Lower lobe of right lung (tissue), 2 donors: ENCODE measurements at regions not wholly inside any gene's neighbourhood (a gene's known extent, or its start where the extent isn't known, plus 50 kb on each side); places are given as distances from the start of the nearest gene placed in this dataset.

Experiments used
- ATAC-seq, 2 donors: fragments of 200-7000 bp; cut with Tn5 transposase; one replicate each; pipeline ENCODE4 v1.9.1; 2020 to 2022; ENCODE audit warnings: mild to moderate bottlenecking in 2 of 2, moderate library complexity in 2 of 2
- DNase-seq: peaks from one replicate; pipeline ENCODE4 v3.0.0-alpha.2; 2020
- H3K27ac ChIP-seq: fragments of 200-600 bp; one replicate; pipeline ENCODE4 v1.8.0; 2022
- H3K27me3 ChIP-seq: fragments of 200-600 bp; one replicate; pipeline ENCODE4 v1.8.0; 2022; ENCODE audit warnings: low read depth
- H3K36me3 ChIP-seq: fragments of 200-600 bp; one replicate; pipeline ENCODE4 v1.8.0; 2022; ENCODE audit warnings: mild to moderate bottlenecking
- H3K4me1 ChIP-seq: fragments of 200-600 bp; one replicate; pipeline ENCODE4 v1.8.0; 2022
- H3K4me3 ChIP-seq: fragments of 200-600 bp; one replicate; pipeline ENCODE4 v1.8.0; 2022; ENCODE audit warnings: mild to moderate bottlenecking
- H3K9me3 ChIP-seq: fragments of 200-600 bp; one replicate; pipeline ENCODE4 v1.8.0; 2022
- intact Hi-C: fragments of 100-400 bp; cut with DNase I; formaldehyde crosslinking; loops from one replicate; pipeline ENCODE4 v1.11.0; 2022
- TF ChIP-seq, protein P1 (sequence below): fragments of 200-600 bp; IDR thresholded peaks from one replicate; pipeline ENCODE4 v1.8.0; 2022; ENCODE audit warnings: antibody characterized with exemption, mild to moderate bottlenecking
- donor health status: DM: no; HTN: yes; CAD: no; lungs with severe emphysema.

DNA sequence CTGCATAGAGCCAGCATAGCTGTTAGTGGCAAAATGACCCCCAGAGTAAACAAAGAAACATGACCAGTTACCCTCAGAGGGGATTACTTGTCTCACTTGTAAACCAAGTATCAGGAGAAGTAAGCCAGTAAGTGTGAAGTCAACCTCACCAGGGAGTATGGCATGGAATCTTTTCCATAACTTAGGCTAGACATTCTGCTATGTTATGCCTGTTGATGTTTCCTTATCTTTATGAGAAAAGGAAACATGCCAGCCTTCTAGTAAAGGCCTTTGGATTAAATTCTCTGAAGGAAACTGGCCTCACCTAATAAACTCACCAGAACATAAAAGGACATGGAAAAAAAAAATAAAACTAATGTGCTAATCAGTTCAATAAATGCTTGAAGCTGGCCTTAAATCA is 87.7 kb downstream of the SEM1 start:
- no peak for ATAC-seq

DNA sequence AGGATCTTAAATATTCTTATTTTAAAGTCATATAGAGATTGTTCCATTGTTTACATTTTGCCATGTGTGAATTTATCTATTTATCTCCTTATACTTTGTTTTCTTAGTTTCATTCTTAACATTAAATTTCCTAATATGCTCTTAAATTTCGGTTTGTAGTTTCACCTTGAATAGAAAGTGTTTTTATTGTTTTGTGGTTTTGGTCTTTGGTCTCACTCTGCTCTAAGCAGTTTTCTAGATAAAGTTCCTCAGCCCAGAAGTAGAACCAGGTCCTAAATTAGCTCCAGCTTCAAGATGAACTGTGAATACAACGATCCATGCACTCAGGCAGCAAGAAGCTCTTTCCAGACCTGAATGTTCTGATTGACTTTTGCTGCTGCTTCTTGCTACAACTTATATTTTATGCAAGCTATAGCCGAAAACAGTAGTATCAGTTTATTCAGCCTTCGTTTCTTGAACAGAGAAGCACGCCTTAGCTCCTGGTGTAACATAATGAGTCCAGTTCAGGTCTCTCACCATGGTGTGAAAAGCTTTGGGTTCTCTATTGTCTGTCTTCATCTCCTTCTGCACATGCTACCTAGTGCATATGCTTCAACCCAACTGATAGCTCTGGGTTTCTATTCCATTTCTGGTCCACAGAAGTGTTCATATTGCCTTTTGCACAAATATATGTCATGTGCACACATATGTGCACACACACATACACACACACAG is 95.3 kb downstream of the SEM1 start:
- H3K4me1 ChIP-seq: no peaks in the 10 kb centered on the region
- H3K27ac ChIP-seq: no peak overlapping the region
- intact Hi-C loops: no loop called here
- H3K9me3 ChIP-seq: peaks cover 5% of the 10 kb centered on the region
- DNase-seq (no peak), ATAC-seq (no peak)
- TF ChIP-seq, protein P1, sequence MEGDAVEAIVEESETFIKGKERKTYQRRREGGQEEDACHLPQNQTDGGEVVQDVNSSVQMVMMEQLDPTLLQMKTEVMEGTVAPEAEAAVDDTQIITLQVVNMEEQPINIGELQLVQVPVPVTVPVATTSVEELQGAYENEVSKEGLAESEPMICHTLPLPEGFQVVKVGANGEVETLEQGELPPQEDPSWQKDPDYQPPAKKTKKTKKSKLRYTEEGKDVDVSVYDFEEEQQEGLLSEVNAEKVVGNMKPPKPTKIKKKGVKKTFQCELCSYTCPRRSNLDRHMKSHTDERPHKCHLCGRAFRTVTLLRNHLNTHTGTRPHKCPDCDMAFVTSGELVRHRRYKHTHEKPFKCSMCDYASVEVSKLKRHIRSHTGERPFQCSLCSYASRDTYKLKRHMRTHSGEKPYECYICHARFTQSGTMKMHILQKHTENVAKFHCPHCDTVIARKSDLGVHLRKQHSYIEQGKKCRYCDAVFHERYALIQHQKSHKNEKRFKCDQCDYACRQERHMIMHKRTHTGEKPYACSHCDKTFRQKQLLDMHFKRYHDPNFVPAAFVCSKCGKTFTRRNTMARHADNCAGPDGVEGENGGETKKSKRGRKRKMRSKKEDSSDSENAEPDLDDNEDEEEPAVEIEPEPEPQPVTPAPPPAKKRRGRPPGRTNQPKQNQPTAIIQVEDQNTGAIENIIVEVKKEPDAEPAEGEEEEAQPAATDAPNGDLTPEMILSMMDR: no peak
- H3K36me3 ChIP-seq: no peaks in the 10 kb centered on the region
- H3K27me3 ChIP-seq: no peaks in the 10 kb centered on the region
- no peak overlapping the region for H3K4me3 ChIP-seq

More for the DNA sequence above, 87.7 kb downstream of the SEM1 start:
- TF ChIP-seq, protein P1: no peak
- H3K4me1 ChIP-seq: no peaks in the 10 kb centered on the region
- no peaks in the 10 kb centered on the region for H3K36me3 ChIP-seq
- H3K27me3 ChIP-seq: no peaks in the 10 kb centered on the region
- no peak for DNase-seq
- no peak overlapping the region for H3K4me3 ChIP-seq
- peaks cover 8% of the 10 kb centered on the region for H3K9me3 ChIP-seq
- H3K27ac ChIP-seq: no peak overlapping the region
- intact Hi-C loops: no loop called here

DNA sequence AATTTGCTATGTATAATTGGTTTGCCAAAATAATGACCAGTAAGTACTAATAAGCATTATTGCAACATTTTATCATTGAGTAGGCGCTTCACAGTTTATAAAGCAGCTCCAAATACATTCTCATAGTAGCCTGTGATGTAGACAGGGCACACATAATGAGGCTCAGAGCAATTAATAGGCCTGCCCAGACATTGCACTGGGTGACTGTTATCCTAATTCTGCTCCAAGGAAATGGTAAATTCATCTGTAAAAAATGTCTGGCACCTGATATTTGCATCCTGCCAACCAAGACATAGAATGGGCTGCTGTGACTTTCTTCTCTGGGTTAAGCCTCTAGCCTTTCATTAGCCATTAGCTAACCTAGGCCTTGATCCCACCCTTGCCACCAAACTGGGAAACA is 97.6 kb downstream of the SEM1 start:
- H3K27ac ChIP-seq: no peak overlapping the region
- ATAC-seq (no peak), DNase-seq (no peak)
- H3K27me3 ChIP-seq: no peaks in the 10 kb centered on the region
- TF ChIP-seq, protein P1: no peak
- no peak overlapping the region for H3K4me3 ChIP-seq
- no peaks in the 10 kb centered on the region for H3K4me1 ChIP-seq
- no peaks in the 10 kb centered on the region for H3K36me3 ChIP-seq
- H3K9me3 ChIP-seq: peaks cover 5% of the 10 kb centered on the region
- intact Hi-C loops: no loop called here

DNA sequence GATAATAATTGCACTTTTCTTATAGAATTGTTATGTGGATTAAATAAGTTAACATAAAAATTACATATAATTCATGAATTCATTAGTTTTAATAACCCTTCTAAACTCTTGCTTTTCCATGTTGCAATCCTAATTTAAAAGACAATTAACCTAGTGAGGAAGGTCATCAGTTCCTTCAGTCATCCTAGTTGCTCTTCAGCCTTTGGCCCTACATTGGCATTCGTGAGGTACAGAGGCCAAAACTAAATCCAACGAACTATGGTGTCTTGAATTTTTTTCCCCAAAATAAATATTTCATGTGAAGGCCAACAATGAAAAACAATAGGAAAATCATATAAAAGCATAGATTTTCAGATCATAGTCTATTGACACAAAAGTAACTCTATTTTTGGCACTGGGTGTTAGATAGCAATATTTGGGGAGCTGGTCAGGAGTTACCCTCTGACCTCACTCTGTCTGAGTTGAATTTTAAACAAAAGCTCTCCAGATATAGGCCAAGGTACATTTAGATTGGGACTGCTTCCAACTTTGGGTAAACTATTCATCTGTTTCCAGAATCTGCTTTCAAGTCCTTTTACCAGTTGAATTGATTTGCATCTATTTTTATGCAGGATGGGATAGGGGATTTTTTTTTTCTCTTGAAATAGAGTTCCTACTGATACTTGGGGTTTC is 104.5 kb downstream of the SEM1 start:
- Histone ChIP-seq H3K36me3 (no peaks in the 10 kb centered on the region), H3K4me1 (no peaks in the 10 kb centered on the region), H3K27me3 (no peaks in the 10 kb centered on the region), H3K9me3 (no peaks in the 10 kb centered on the region), H3K4me3 (no peak overlapping the region), H3K27ac (no peak overlapping the region)
- DNase-seq (no peak), ATAC-seq (no peak)
- TF ChIP-seq, protein P1: no peak
- intact Hi-C loops: no loop called here

DNA sequence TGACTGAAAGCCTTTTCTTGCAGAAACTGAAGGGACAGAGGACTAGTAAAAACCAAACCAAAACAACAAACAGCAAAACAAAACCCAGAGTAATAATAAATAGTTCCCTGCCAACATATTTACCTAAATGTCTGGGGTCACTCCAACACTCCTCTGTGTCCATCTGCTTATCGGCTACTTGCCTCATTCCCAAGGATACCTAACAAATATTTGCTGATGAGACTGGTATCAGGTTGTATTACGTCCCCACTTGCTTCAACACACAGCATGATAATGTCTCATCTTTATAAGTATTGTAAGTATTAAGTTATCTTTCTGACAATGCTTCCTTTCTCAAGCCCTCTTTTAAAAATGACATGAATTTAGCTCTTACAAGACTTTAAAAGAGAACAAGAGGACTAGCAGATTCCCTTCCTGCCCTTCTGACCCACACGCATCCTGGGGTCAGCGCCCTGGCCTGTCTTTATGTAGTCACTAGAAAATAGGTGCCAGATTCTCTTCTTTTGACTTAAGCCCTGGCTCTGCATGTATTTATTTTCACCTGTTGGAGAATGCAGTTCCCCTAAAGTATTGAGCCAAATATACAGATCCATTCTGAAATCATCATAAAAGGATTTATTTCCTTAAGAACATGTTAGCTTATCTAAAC is 110.2 kb downstream of the SEM1 start:
- intact Hi-C loops: no loop called here
- H3K4me3 ChIP-seq: no peak overlapping the region
- H3K36me3 ChIP-seq: no peaks in the 10 kb centered on the region
- DNase-seq: no peak
- no peak for ATAC-seq
- no peak overlapping the region for H3K27ac ChIP-seq
- TF ChIP-seq, protein P1: no peak
- H3K27me3 ChIP-seq: no peaks in the 10 kb centered on the region
- no peaks in the 10 kb centered on the region for H3K4me1 ChIP-seq
- no peaks in the 10 kb centered on the region for H3K9me3 ChIP-seq
